Myocyte (in vitro differentiated cells): ENCODE measurements at regions not wholly inside any gene's neighbourhood (a gene's known extent, or its start where the extent isn't known, plus 50 kb on each side); places are given as distances from the start of the nearest gene placed in this dataset.

Source experiments
- DNase-seq: peaks from one replicate; pipeline ENCODE4 v3.0.0-alpha.2; 2012; ENCODE audit warnings: low read depth

GRCh38 chr7:46741938-46742540 lies 821.0 kb upstream of the IGFBP3 start:
- no peak for DNase-seq

- no peak for DNase-seq
Observed at GRCh38 chr7:46741181-46741580, 820.1 kb upstream of the IGFBP3 start.

- no peak for DNase-seq
Observed at GRCh38 chr7:46739518-46740234, 818.6 kb upstream of the IGFBP3 start.

- no peak for DNase-seq
Observed at GRCh38 chr7:46738796-46739195, 817.7 kb upstream of the IGFBP3 start.

- no peak for DNase-seq
Observed at GRCh38 chr7:46738165-46738564, 817.1 kb upstream of the IGFBP3 start.

GRCh38 chr7:46725838-46726237 lies 804.8 kb upstream of the IGFBP3 start:
- DNase-seq = no peak

GRCh38 chr7:46725136-46725535 lies 804.1 kb upstream of the IGFBP3 start:
- DNase-seq = no peak

- DNase-seq = no peak
Observed at GRCh38 chr7:46723742-46724141, 802.7 kb upstream of the IGFBP3 start.

- no peak for DNase-seq
Observed at GRCh38 chr7:46723003-46723402, 801.9 kb upstream of the IGFBP3 start.

- no peak for DNase-seq
Observed at GRCh38 chr7:46720761-46721160, 799.7 kb upstream of the IGFBP3 start.

- no peak for DNase-seq
Observed at GRCh38 chr7:46719616-46720015, 798.5 kb upstream of the IGFBP3 start.

- DNase-seq = no peak
Observed at GRCh38 chr7:46716926-46717325, 795.9 kb upstream of the IGFBP3 start.

- no peak for DNase-seq
Observed at GRCh38 chr7:46715579-46715978, 794.5 kb upstream of the IGFBP3 start.

- no peak for DNase-seq
Observed at GRCh38 chr7:46714904-46715303, 793.8 kb upstream of the IGFBP3 start.

- peak; percentile 37 for DNase-seq
Observed at GRCh38 chr7:46713868-46714596, 793.0 kb upstream of the IGFBP3 start.

- no peak for DNase-seq
Observed at GRCh38 chr7:46710927-46711326, 789.9 kb upstream of the IGFBP3 start.

GRCh38 chr7:46707973-46708372 lies 786.9 kb upstream of the IGFBP3 start:
- peak; percentile 62 for DNase-seq

GRCh38 chr7:46705386-46706255 lies 784.5 kb upstream of the IGFBP3 start:
- DNase-seq = peak; percentile 58

GRCh38 chr7:46696741-46697140 lies 775.7 kb upstream of the IGFBP3 start:
- DNase-seq = no peak

GRCh38 chr7:46695051-46695708 lies 774.1 kb upstream of the IGFBP3 start:
- no peak for DNase-seq

- no peak for DNase-seq
Observed at GRCh38 chr7:46694058-46694457, 773.0 kb upstream of the IGFBP3 start.
